ENCODE measurements at regions not wholly inside any gene's neighbourhood (a gene's known extent, or its start where the extent isn't known, plus 50 kb on each side); places are given as distances from the start of the nearest gene placed in this dataset.

GRCh38 chr7:35315517-35315916 lies 61.6 kb upstream of the TBX20 start (continued):
- TF ChIP-seq, protein P1, sequence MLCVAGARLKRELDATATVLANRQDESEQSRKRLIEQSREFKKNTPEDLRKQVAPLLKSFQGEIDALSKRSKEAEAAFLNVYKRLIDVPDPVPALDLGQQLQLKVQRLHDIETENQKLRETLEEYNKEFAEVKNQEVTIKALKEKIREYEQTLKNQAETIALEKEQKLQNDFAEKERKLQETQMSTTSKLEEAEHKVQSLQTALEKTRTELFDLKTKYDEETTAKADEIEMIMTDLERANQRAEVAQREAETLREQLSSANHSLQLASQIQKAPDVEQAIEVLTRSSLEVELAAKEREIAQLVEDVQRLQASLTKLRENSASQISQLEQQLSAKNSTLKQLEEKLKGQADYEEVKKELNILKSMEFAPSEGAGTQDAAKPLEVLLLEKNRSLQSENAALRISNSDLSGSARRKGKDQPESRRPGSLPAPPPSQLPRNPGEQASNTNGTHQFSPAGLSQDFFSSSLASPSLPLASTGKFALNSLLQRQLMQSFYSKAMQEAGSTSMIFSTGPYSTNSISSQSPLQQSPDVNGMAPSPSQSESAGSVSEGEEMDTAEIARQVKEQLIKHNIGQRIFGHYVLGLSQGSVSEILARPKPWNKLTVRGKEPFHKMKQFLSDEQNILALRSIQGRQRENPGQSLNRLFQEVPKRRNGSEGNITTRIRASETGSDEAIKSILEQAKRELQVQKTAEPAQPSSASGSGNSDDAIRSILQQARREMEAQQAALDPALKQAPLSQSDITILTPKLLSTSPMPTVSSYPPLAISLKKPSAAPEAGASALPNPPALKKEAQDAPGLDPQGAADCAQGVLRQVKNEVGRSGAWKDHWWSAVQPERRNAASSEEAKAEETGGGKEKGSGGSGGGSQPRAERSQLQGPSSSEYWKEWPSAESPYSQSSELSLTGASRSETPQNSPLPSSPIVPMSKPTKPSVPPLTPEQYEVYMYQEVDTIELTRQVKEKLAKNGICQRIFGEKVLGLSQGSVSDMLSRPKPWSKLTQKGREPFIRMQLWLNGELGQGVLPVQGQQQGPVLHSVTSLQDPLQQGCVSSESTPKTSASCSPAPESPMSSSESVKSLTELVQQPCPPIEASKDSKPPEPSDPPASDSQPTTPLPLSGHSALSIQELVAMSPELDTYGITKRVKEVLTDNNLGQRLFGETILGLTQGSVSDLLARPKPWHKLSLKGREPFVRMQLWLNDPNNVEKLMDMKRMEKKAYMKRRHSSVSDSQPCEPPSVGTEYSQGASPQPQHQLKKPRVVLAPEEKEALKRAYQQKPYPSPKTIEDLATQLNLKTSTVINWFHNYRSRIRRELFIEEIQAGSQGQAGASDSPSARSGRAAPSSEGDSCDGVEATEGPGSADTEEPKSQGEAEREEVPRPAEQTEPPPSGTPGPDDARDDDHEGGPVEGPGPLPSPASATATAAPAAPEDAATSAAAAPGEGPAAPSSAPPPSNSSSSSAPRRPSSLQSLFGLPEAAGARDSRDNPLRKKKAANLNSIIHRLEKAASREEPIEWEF (CRISPR knock-in tag; IDR thresholded peaks at IDR 0.05) = no peak
- TF ChIP-seq KLF13 (tag; IDR thresholded peaks at IDR 0.05; ENCODE audit: borderline replicate concordance, low read depth) (no peak), SMARCC2 (IDR thresholded peaks at IDR 0.05; ENCODE audit: low read depth) (no peak), ZNF785 (CRISPR knock-in tag; IDR thresholded peaks at IDR 0.05) (no peak), EHMT2 (IDR thresholded peaks at IDR 0.05) (no peak)
- TF ChIP-seq, protein P2, sequence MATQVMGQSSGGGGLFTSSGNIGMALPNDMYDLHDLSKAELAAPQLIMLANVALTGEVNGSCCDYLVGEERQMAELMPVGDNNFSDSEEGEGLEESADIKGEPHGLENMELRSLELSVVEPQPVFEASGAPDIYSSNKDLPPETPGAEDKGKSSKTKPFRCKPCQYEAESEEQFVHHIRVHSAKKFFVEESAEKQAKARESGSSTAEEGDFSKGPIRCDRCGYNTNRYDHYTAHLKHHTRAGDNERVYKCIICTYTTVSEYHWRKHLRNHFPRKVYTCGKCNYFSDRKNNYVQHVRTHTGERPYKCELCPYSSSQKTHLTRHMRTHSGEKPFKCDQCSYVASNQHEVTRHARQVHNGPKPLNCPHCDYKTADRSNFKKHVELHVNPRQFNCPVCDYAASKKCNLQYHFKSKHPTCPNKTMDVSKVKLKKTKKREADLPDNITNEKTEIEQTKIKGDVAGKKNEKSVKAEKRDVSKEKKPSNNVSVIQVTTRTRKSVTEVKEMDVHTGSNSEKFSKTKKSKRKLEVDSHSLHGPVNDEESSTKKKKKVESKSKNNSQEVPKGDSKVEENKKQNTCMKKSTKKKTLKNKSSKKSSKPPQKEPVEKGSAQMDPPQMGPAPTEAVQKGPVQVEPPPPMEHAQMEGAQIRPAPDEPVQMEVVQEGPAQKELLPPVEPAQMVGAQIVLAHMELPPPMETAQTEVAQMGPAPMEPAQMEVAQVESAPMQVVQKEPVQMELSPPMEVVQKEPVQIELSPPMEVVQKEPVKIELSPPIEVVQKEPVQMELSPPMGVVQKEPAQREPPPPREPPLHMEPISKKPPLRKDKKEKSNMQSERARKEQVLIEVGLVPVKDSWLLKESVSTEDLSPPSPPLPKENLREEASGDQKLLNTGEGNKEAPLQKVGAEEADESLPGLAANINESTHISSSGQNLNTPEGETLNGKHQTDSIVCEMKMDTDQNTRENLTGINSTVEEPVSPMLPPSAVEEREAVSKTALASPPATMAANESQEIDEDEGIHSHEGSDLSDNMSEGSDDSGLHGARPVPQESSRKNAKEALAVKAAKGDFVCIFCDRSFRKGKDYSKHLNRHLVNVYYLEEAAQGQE (IDR thresholded peaks at IDR 0.05; ENCODE audit: borderline replicate concordance) = no peak
- TF ChIP-seq, protein P2 (CRISPR knock-in tag; IDR thresholded peaks at IDR 0.05; ENCODE audit: low read depth) = no peak
- TF ChIP-seq, protein P3, sequence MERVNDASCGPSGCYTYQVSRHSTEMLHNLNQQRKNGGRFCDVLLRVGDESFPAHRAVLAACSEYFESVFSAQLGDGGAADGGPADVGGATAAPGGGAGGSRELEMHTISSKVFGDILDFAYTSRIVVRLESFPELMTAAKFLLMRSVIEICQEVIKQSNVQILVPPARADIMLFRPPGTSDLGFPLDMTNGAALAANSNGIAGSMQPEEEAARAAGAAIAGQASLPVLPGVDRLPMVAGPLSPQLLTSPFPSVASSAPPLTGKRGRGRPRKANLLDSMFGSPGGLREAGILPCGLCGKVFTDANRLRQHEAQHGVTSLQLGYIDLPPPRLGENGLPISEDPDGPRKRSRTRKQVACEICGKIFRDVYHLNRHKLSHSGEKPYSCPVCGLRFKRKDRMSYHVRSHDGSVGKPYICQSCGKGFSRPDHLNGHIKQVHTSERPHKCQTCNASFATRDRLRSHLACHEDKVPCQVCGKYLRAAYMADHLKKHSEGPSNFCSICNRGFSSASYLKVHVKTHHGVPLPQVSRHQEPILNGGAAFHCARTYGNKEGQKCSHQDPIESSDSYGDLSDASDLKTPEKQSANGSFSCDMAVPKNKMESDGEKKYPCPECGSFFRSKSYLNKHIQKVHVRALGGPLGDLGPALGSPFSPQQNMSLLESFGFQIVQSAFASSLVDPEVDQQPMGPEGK (CRISPR knock-in tag; IDR thresholded peaks at IDR 0.05; ENCODE audit: borderline replicate concordance) = no peak
